ENCODE measurements at regions not wholly inside any gene's neighbourhood (a gene's known extent, or its start where the extent isn't known, plus 50 kb on each side); places are given as distances from the start of the nearest gene placed in this dataset.

DNA sequence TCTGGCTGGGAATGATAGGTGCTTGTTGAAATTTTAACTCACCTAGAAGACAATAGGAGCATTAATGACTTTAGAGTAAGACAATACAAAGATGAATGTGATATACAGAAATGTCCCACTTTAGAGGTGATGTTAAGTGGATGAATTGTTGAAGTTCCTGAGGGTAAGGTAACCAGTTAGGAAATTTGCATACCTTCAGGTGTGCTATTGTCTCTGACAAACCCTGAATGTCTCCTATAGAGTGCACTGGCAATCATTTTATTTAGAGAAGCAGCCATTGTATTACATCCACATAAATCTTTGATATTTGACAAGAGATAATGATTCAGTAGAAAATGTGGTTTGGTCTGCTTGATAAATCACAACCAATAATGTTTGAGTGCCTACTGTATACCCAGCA, 228.5 kb downstream of the RNF144A start (continued):
- TF ChIP-seq, protein P1, sequence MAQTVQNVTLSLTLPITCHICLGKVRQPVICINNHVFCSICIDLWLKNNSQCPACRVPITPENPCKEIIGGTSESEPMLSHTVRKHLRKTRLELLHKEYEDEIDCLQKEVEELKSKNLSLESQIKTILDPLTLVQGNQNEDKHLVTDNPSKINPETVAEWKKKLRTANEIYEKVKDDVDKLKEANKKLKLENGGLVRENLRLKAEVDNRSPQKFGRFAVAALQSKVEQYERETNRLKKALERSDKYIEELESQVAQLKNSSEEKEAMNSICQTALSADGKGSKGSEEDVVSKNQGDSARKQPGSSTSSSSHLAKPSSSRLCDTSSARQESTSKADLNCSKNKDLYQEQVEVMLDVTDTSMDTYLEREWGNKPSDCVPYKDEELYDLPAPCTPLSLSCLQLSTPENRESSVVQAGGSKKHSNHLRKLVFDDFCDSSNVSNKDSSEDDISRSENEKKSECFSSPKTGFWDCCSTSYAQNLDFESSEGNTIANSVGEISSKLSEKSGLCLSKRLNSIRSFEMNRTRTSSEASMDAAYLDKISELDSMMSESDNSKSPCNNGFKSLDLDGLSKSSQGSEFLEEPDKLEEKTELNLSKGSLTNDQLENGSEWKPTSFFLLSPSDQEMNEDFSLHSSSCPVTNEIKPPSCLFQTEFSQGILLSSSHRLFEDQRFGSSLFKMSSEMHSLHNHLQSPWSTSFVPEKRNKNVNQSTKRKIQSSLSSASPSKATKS (CRISPR knock-in tag; IDR thresholded peaks at IDR 0.05) = no peak
- TF ChIP-seq SMAD4 (CRISPR knock-in tag; conservative IDR thresholded peaks at IDR 0.05) = no peak

DNA sequence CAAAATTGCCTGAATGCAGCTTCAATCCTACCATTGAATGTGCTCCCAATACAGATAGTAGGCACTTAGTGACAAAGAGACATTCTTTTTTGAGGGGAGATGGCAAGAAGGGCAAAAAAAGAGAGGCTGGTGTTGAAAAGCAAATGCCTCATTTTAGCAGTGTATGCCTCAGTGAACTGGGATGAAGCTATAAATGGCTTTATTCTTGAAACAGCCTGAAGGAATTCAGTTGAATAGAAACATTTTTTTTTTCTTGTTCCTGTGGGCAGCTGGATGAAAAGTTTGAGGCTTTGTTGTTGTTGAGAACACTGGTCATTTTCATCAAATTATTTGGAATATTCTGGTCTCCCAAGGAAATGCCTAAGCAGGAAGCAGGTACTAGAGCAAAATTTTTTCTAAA, 228.9 kb downstream of the RNF144A start:
- no peak overlapping the region for H3K9ac ChIP-seq (ENCODE audit: insufficient read depth in 1 of 2, low read depth in 2 of 2, low read length in 2 of 2)
- POLR2A ChIA-PET = interaction anchor here (0.8 kb wide), 1 partner anchor 441 kb away, joined by 3 read pairs; no protein-coding TSS in a partner anchor
- CTCF ChIA-PET (ENCODE audit: low intra/inter-chr PET ratio) = no interaction called here
- no peaks in the 10 kb centered on the region for H4K20me1 ChIP-seq (replicated peaks; ENCODE audit: control insufficient read depth, insufficient read depth, low read length)
- no peak overlapping the region for H2AFZ ChIP-seq (ENCODE audit: low read depth, low read length)
- H3K79me2 ChIP-seq (ENCODE audit: control insufficient read depth, insufficient read depth, low read length) = no peaks in the 10 kb centered on the region
- H3K9me3 ChIP-seq (replicated peaks; ENCODE audit: control insufficient read depth, insufficient read depth, low read depth, low read length) = no peaks in the 10 kb centered on the region
- FAIRE-seq = no peak
- H3K36me3 ChIP-seq (ENCODE audit: control insufficient read depth, insufficient read depth, low read length) = no peaks in the 10 kb centered on the region
- H3K9me1 ChIP-seq (ENCODE audit: control insufficient read depth, insufficient read depth, low read length) = no peaks in the 10 kb centered on the region
- H3K4me2 ChIP-seq (ENCODE audit: insufficient read depth, low read length) = no peak overlapping the region
- H3K27ac ChIP-seq (ENCODE audit: extremely low read depth, low read depth, low read length) = no peak overlapping the region
- ATAC-seq = no peak
- TF ChIP-seq, protein P2, sequence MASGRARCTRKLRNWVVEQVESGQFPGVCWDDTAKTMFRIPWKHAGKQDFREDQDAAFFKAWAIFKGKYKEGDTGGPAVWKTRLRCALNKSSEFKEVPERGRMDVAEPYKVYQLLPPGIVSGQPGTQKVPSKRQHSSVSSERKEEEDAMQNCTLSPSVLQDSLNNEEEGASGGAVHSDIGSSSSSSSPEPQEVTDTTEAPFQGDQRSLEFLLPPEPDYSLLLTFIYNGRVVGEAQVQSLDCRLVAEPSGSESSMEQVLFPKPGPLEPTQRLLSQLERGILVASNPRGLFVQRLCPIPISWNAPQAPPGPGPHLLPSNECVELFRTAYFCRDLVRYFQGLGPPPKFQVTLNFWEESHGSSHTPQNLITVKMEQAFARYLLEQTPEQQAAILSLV (tag; IDR thresholded peaks at IDR 0.05) = no peak
- TF ChIP-seq, protein P3, sequence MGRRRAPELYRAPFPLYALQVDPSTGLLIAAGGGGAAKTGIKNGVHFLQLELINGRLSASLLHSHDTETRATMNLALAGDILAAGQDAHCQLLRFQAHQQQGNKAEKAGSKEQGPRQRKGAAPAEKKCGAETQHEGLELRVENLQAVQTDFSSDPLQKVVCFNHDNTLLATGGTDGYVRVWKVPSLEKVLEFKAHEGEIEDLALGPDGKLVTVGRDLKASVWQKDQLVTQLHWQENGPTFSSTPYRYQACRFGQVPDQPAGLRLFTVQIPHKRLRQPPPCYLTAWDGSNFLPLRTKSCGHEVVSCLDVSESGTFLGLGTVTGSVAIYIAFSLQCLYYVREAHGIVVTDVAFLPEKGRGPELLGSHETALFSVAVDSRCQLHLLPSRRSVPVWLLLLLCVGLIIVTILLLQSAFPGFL (CRISPR knock-in tag; IDR thresholded peaks at IDR 0.05) = no peak
- TF ChIP-seq POLR2A (conservative IDR thresholded peaks at IDR 0.05) = no peak
- no peak for TF ChIP-seq TCF7L2 (IDR thresholded peaks at IDR 0.05; ENCODE audit: low read depth, low read length)
- TF ChIP-seq ZNF282 (CRISPR knock-in tag; IDR thresholded peaks at IDR 0.05) = no peak
- TF ChIP-seq ZNF175 (CRISPR knock-in tag; IDR thresholded peaks at IDR 0.05; ENCODE audit: low read depth) = no peak
- no peak for TF ChIP-seq SIN3A (IDR thresholded peaks at IDR 0.05; ENCODE audit: borderline replicate concordance in 2 of 2, control insufficient read depth in 1 of 2, low read depth in 2 of 2, low read length in 2 of 2)
- TF ChIP-seq BACH1 (tag; IDR thresholded peaks at IDR 0.05) = no peak
- TF ChIP-seq, protein P4, sequence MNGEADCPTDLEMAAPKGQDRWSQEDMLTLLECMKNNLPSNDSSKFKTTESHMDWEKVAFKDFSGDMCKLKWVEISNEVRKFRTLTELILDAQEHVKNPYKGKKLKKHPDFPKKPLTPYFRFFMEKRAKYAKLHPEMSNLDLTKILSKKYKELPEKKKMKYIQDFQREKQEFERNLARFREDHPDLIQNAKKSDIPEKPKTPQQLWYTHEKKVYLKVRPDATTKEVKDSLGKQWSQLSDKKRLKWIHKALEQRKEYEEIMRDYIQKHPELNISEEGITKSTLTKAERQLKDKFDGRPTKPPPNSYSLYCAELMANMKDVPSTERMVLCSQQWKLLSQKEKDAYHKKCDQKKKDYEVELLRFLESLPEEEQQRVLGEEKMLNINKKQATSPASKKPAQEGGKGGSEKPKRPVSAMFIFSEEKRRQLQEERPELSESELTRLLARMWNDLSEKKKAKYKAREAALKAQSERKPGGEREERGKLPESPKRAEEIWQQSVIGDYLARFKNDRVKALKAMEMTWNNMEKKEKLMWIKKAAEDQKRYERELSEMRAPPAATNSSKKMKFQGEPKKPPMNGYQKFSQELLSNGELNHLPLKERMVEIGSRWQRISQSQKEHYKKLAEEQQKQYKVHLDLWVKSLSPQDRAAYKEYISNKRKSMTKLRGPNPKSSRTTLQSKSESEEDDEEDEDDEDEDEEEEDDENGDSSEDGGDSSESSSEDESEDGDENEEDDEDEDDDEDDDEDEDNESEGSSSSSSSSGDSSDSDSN (IDR thresholded peaks at IDR 0.05; ENCODE audit: borderline replicate concordance in 1 of 2, low read depth in 2 of 2, low read length in 2 of 2) = no peak
- no peak for TF ChIP-seq FOSL1 (tag; conservative IDR thresholded peaks at IDR 0.05)
- no peak for TF ChIP-seq U2AF2 (optimal IDR thresholded peaks at IDR 0.05; ENCODE audit: low read depth, low read length)
- in situ Hi-C loops (cut with MboI) (no loop called here), intact Hi-C loops (cut with micrococcal nuclease) (no loop called here)
- no peak overlapping the region for H3K4me3 ChIP-seq
- BruUV-seq (replicated peaks) = no TSS peak
- H3K4me1 ChIP-seq (replicated peaks in 1 of 2; ENCODE audit: control insufficient read depth in 2 of 2, insufficient read depth in 2 of 2, low read length in 2 of 2) = no peaks in the 10 kb centered on the region
- DNase-seq (ENCODE audit: extremely low read depth in 1 of 4, low spot score in 3 of 4) = no peak
- H3K27me3 ChIP-seq (ENCODE audit: control insufficient read depth in 2 of 2, insufficient read depth in 2 of 2, low read length in 2 of 2) = no peaks in the 10 kb centered on the region

Data from K562 (cell line).